ENCODE measurements at regions not wholly inside any gene's neighbourhood (a gene's known extent, or its start where the extent isn't known, plus 50 kb on each side); places are given as distances from the start of the nearest gene placed in this dataset.
"Not testable (repeated sequence)": the region's sequence is repeated elsewhere in the genome, so short reads cannot be mapped to it uniquely, and the experiment has no call there.

GRCh38 chr3:4030624-4031023, 231.4 kb downstream of the LRRN1 start:
- no peak for DNase-seq

- no peak for DNase-seq
Observed at GRCh38 chr3:4033296-4033695, 234.1 kb downstream of the LRRN1 start.

GRCh38 chr3:4036046-4036445, 236.8 kb downstream of the LRRN1 start:
- no peak for DNase-seq

GRCh38 chr3:4038351-4038750, 239.1 kb downstream of the LRRN1 start:
- no peak for DNase-seq

GRCh38 chr3:4042070-4042469, 242.8 kb downstream of the LRRN1 start:
- no peak for DNase-seq

- DNase-seq: no peak
Observed at GRCh38 chr3:4042869-4043268, 243.6 kb downstream of the LRRN1 start.

GRCh38 chr3:4043867-4044575, 244.8 kb downstream of the LRRN1 start:
- DNase-seq: no peak

- no peak for DNase-seq
Observed at GRCh38 chr3:4044619-4045018, 245.4 kb downstream of the LRRN1 start.

GRCh38 chr3:4045756-4046155, 246.5 kb downstream of the LRRN1 start:
- DNase-seq: no peak

GRCh38 chr3:4047366-4047765, 248.1 kb downstream of the LRRN1 start:
- DNase-seq: no peak

- DNase-seq: no peak
Observed at GRCh38 chr3:4052706-4053105, 250.5 kb upstream of the SETMAR start.

GRCh38 chr3:4053975-4054374, 249.2 kb upstream of the SETMAR start:
- no peak for DNase-seq

GRCh38 chr3:4060064-4060463, 243.1 kb upstream of the SETMAR start:
- DNase-seq: no peak

- no peak for DNase-seq
Observed at GRCh38 chr3:4060603-4061002, 242.6 kb upstream of the SETMAR start.

GRCh38 chr3:4061195-4061594, 242.0 kb upstream of the SETMAR start:
- peak; percentile 30 for DNase-seq

- no peak for DNase-seq
Observed at GRCh38 chr3:4061783-4062360, 241.3 kb upstream of the SETMAR start.

- no peak for DNase-seq
Observed at GRCh38 chr3:4062621-4063020, 240.5 kb upstream of the SETMAR start.

- no peak for DNase-seq
Observed at GRCh38 chr3:4063916-4064574, 239.1 kb upstream of the SETMAR start.

- no peak for DNase-seq
Observed at GRCh38 chr3:4065085-4065484, 238.1 kb upstream of the SETMAR start.

- no peak for DNase-seq
Observed at GRCh38 chr3:4065554-4065953, 237.6 kb upstream of the SETMAR start.

GRCh38 chr3:4067893-4068292, 235.3 kb upstream of the SETMAR start:
- DNase-seq: peak; percentile 33

GRCh38 chr3:4069796-4070195, 233.4 kb upstream of the SETMAR start:
- no peak for DNase-seq

- peak; percentile 20 for DNase-seq
Observed at GRCh38 chr3:4071481-4072184, 231.5 kb upstream of the SETMAR start.

- DNase-seq: not testable (repeated sequence)
Observed at GRCh38 chr3:4077278-4077677, 225.9 kb upstream of the SETMAR start.

All from hematopoietic multipotent progenitor cell treated with erythropoietin and hydrocortisone succinate and interleukin-3 and kit ligand, for 6 days (in vitro differentiated cells).